ENCODE measurements at regions not wholly inside any gene's neighbourhood (a gene's known extent, or its start where the extent isn't known, plus 50 kb on each side); places are given as distances from the start of the nearest gene placed in this dataset.

GRCh38 chr2:65831509-65831908 lies 399.1 kb upstream of the SPRED2 start:
- no peak overlapping the region for H3K4me2 ChIP-seq (replicated peaks; ENCODE audit: low read depth, low read length, poor library complexity, severe bottlenecking)
- TF ChIP-seq EZH2 (IDR thresholded peaks at IDR 0.05; ENCODE audit: borderline replicate concordance, insufficient read depth, low read depth, low read length, poor library complexity, severe bottlenecking) (no peak), CTCF (IDR thresholded peaks at IDR 0.05) (no peak)
- H2AFZ ChIP-seq (ENCODE audit: insufficient read depth, low read depth, low read length, poor library complexity, severe bottlenecking), result no peak overlapping the region
- H3K4me1 Mint-ChIP-seq, result no peaks in the 10 kb centered on the region
- no peak overlapping the region for H3K4me3 Mint-ChIP-seq
- no peaks in the 10 kb centered on the region for H4K20me1 ChIP-seq (ENCODE audit: control insufficient read depth, insufficient read depth, low read length, poor library complexity, severe bottlenecking)
- ATAC-seq (ENCODE audit: low read depth) (no peak), DNase-seq (no peak)
- H3K36me3 ChIP-seq (replicated peaks in 1 of 2; ENCODE audit: control extremely low read depth in 1 of 2, control insufficient read depth in 1 of 2, extremely low read depth in 1 of 2, insufficient read depth in 2 of 2, low read length in 1 of 2), result no peaks in the 10 kb centered on the region
- no peaks in the 10 kb centered on the region for H3K79me2 ChIP-seq (ENCODE audit: control insufficient read depth, insufficient read depth, low read length)
- no peak overlapping the region for H3K27ac ChIP-seq (ENCODE audit: low read length in 2 of 2)
- POLR2A ChIA-PET, result no interaction called here
- no peak overlapping the region for H3K4me3 ChIP-seq (ENCODE audit: control extremely low read depth in 1 of 5, extremely low read depth in 1 of 5, insufficient read depth in 1 of 5, low read depth in 2 of 5, low read length in 4 of 5)
- no peak overlapping the region for H3K9ac ChIP-seq (ENCODE audit: low read length)
- no peaks in the 10 kb centered on the region for H3K9me3 ChIP-seq (ENCODE audit: control extremely low read depth in 1 of 3, control insufficient read depth in 2 of 3, insufficient read depth in 1 of 3, low read length in 2 of 3)
- H3K4me1 ChIP-seq (ENCODE audit: control insufficient read depth in 2 of 2, insufficient read depth in 2 of 2, low read length in 2 of 2), result no peaks in the 10 kb centered on the region
- no peaks in the 10 kb centered on the region for H3K9me3 Mint-ChIP-seq (ENCODE audit: insufficient read depth)
- CTCF ChIA-PET, result no interaction called here
- intact Hi-C loops (cut with micrococcal nuclease), result no loop called here
- H3K27ac Mint-ChIP-seq, result no peak overlapping the region
- WGBS (ENCODE audit: insufficient coverage), result no CpG with 5 or more reads among the region's 1 CpG
- H3K27me3 ChIP-seq (replicated peaks in 1 of 4; ENCODE audit: control extremely low read depth in 1 of 4, control insufficient read depth in 3 of 4, insufficient read depth in 4 of 4, low read length in 3 of 4), result no peaks in the 10 kb centered on the region
- peaks cover 28% of the 10 kb centered on the region for H3K27me3 Mint-ChIP-seq

- ATAC-seq (ENCODE audit: low read depth) (no peak), DNase-seq (no peak)
- H3K4me2 ChIP-seq (replicated peaks; ENCODE audit: low read depth, low read length, poor library complexity, severe bottlenecking), result no peak overlapping the region
- no peaks in the 10 kb centered on the region for H3K27me3 ChIP-seq (replicated peaks in 1 of 4; ENCODE audit: control extremely low read depth in 1 of 4, control insufficient read depth in 3 of 4, insufficient read depth in 4 of 4, low read length in 3 of 4)
- CTCF ChIA-PET, result no interaction called here
- H3K27ac ChIP-seq (ENCODE audit: low read length in 2 of 2), result no peak overlapping the region
- H2AFZ ChIP-seq (ENCODE audit: insufficient read depth, low read depth, low read length, poor library complexity, severe bottlenecking), result no peak overlapping the region
- H3K9me3 ChIP-seq (ENCODE audit: control extremely low read depth in 1 of 3, control insufficient read depth in 2 of 3, insufficient read depth in 1 of 3, low read length in 2 of 3), result no peaks in the 10 kb centered on the region
- no peaks in the 10 kb centered on the region for H3K79me2 ChIP-seq (ENCODE audit: control insufficient read depth, insufficient read depth, low read length)
- Mint-ChIP-seq H3K4me1 (no peaks in the 10 kb centered on the region), H3K9me3 (ENCODE audit: insufficient read depth) (no peaks in the 10 kb centered on the region), H3K27me3 (peaks cover 23% of the 10 kb centered on the region), H3K4me3 (no peak overlapping the region), H3K27ac (no peak overlapping the region)
- POLR2A ChIA-PET, result no interaction called here
- H4K20me1 ChIP-seq (ENCODE audit: control insufficient read depth, insufficient read depth, low read length, poor library complexity, severe bottlenecking), result no peaks in the 10 kb centered on the region
- H3K36me3 ChIP-seq (replicated peaks in 1 of 2; ENCODE audit: control extremely low read depth in 1 of 2, control insufficient read depth in 1 of 2, extremely low read depth in 1 of 2, insufficient read depth in 2 of 2, low read length in 1 of 2), result no peaks in the 10 kb centered on the region
- no peaks in the 10 kb centered on the region for H3K4me1 ChIP-seq (ENCODE audit: control insufficient read depth in 2 of 2, insufficient read depth in 2 of 2, low read length in 2 of 2)
- no peak overlapping the region for H3K4me3 ChIP-seq (ENCODE audit: control extremely low read depth in 1 of 5, extremely low read depth in 1 of 5, insufficient read depth in 1 of 5, low read depth in 2 of 5, low read length in 4 of 5)
- no peak overlapping the region for H3K9ac ChIP-seq (ENCODE audit: low read length)
- TF ChIP-seq EZH2 (IDR thresholded peaks at IDR 0.05; ENCODE audit: borderline replicate concordance, insufficient read depth, low read depth, low read length, poor library complexity, severe bottlenecking) (no peak), CTCF (IDR thresholded peaks at IDR 0.05) (no peak)
- intact Hi-C loops (cut with micrococcal nuclease), result no loop called here
- 85% methylated on average over 1 of the region's 1 CpG for WGBS (ENCODE audit: insufficient coverage)
These were observed 394.2 kb upstream of the SPRED2 start for GRCh38 chr2:65826567-65826966.

Data from B cell (primary cell).